Activated T-helper 1 cell treated with Interleukin-2 at 50 U/mL for 16 hours (primary cell): ENCODE measurements at regions not wholly inside any gene's neighbourhood (a gene's known extent, or its start where the extent isn't known, plus 50 kb on each side); places are given as distances from the start of the nearest gene placed in this dataset.

Source experiments
- DNase-seq: peaks from one replicate; pipeline ENCODE4 v3.0.0-alpha.2; 2020; ENCODE audit warnings: low read depth

DNA sequence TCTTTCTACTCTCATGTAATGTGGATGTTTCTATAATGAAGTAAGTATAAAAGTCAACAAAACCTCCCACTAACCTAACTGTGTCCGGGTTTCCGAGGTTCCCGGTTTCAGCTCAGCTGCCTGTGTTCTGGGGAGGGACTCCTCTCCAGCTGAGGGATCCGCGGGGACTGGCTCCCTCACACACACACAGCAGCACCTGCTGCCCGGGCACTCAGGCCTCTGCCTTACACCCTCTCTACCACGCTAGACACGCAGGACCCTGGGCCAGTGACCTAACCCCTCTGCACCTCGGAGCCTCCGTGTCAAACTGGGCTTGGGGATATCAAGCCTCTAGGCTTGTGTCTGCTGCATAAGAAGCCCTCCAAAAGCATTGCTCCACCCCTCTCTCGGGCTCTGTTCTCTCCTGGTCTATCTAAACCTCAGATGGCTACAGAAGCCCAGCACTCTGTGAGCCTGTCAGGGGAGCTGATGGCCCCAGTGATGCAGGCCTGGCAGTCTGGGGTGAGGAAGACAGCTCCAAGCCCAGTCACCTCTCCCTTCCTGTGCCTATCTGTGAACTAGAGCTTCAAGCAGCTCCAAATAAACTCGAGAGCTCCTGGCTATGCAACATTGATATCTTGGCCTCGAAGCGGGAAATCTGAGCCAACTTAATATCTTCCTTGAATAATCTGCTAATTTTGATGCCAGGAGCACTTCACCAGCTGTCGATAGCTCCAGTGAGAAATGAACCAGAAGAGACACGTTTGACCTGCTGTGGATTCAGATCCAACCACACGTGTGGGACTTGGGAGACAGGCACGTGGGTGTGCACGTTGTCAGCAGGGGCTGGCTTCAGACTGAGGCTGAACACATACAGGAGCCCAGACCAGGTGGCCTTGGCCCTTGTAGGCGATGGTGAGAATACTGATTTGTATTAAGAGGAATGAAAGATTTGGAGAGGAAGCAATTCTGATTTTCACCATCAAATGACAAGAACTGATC lies 232.7 kb upstream of the B3GAT1 start:
- no peak for DNase-seq

DNA sequence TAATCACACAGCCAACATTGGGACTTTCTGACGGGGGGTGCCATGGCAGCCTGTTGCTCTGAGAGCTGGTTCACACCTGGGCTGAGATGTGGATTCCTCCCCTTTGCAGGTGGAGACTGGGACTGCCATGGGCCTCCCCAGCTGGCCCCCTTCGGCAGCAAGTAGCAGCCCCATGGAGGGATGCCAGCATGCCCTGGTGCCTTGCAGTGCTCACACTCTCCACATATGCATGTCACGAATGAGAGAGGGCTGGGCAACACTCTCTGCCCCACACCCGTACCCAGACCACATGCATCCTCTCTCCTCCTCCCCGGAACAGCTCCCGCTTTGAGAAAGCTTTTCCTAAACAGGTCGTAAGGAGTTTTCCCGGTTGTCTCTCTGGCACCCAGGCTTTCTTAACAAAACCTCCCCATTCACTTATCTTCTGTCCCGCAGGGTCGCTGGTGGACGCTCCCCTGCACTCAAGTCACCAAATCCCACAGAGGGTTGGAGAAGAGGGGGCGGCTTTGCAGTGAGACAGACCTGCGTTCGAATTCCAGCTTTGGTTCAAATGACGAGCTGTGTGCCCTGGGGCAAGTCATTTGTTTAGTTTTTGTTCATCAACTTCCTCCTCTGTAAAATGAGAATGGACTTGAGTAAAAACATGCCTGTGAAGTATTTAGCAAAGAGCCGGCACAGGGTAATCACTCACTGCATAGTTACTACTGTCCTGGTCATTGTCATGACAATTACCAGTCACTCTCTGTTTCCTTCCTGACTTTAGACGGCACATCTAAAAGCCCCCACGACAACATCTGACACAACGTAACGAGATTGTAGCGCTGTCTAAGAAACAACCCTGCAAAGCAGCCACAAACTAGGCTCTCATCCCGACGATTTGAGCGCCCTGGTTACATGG lies 231.3 kb upstream of the B3GAT1 start:
- no peak for DNase-seq

DNA sequence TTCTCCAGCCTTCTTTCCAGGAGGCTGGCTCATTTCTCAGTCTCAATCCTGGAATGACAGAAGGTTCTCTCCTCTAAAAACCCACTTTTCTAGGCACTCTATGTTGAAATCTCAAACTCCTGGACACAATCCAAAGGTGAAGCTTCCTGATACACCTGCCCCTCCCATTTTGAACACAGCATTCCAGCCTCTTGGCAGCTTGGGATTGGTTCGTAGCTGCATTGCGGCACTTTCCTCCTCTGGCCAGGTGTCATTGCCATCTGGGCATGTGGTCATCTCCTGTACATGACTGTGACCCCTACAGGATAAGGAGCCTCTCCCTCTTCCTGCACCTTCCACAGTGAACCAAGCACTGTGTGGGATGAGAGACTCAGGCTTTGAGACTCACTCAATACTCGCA lies 230.2 kb upstream of the B3GAT1 start:
- DNase-seq = no peak

DNA sequence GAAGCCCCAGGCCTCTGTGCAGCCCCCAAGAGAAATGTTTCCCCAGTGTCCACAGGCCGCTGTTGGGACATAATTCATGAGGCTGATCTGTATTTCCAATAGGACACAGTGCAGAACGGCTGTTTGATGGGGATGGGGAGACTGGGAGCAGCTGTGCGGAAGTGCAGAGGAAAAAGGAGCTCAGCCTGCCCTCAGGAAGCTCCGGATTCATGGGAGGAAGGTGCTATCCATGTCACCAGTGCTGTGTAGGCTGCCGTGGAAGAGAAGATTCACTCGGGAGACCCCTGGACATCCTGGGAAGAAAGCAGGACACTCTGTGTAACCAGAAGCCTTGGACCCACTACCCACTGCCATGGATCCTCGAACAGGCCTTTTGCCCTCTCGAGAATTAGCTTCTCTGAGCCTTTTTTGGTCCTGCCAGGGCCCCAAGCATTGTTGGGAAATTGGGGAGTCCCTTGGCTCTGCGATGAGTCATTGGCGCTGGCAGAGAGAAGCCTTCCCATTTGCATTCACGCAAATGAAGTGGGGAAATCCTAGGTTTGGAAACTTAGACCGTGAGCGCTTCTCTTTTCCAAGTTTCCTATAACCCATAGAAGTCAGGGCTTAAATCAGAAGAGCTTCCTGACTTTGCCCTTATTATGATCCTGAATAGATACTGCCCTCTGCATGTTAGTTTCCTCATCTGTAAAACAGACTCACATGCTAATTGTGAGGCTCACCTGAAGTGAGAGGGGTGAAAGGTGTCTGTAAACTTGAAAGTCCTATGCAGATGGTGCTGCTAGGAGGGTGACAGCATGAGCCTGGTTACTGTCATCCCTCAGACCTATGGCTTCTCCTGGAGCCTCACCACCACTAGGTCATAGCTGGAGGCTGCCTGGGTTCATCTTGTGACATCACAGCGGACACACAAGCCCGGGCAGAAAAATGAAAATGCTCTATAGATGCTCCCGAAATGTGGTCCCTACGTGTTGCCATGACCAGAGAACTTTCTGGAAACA lies 229.2 kb upstream of the B3GAT1 start:
- DNase-seq = no peak

DNA sequence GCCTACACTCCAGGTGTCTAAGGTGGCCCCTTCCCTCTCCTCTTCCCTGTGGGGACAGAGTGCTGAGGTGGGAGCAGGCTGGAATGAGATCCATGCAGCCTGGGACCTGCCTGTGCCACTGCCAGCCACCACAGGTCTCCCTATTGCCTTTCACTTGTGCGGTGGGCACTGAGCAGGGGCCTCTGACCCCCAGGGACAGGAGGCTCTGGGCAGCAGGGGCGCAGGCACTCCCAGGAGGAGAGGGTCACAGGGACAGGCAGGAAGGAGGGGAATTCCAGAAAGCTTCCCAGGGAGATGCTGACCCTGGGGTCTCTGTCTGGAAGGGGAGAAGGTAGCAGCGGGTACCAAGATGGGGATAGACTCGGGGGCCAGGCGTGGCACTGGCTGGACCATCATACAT lies 228.5 kb upstream of the B3GAT1 start:
- DNase-seq = no peak

DNA sequence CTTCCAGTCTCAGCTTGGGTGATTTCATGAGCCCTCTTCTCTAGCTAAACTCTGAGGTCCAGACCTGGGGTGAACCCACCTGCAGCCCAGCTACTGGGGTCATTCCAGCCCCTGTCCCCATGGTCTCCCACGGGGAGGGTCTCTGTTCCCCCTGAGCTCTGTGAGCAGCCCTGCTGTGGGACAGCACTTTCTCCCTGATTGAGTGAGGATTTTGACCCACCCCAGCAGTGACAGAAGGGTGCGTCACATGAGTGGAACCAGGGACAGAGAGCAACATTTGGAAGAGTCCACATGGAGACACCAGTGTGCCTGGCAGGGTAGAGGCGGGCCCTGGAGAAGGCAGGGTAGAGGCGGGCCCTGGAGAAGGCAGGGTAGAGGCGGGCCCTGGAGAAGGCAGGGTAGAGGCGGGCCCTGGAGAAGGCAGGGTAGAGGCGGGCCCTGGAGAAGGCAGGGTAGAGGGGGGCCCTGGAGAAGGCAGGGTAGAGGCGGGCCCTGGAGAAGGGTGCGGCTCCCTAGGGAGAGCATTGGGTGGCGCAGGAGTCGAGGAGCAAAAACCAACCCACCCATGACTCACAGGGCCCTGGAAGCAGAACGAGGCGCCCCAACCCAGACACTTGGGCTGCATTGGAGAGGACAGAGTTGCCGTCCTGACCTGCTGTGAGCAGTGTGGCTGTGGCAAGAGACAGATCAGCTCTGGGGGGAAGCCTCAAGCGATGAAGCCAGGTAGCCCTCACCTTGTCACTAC lies 227.7 kb upstream of the B3GAT1 start:
- DNase-seq = no peak

DNA sequence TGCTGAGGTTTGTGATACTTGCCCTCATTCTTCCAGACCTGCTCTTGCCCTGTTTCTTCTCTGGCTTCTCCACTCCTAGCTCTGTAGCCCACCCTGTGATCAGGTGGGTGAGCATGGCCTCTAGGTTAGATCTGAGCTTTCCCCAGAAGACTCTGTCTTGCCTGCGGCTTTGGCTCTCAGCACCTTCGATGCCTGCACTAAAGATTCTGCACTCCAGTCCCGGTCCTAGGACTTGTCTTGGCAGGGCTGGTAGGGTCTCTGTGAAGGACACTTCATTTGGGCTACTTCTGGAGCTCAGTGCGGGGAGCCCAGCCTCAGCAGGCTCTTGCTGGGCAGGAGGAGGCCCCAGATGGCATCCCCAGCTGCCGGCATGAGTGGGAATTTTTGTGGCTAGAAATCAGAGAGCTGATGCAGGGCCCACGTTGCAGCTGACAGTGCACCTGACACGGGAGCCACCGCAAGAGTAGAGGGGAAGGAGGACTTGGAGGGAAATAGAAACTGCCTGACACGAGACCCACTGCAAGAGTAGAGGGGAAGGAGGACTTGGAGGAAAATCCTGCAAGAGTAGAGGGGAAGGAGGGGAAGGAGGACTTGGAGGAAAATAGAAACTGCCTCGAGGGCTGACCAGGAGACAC lies 226.9 kb upstream of the B3GAT1 start:
- DNase-seq = no peak

DNA sequence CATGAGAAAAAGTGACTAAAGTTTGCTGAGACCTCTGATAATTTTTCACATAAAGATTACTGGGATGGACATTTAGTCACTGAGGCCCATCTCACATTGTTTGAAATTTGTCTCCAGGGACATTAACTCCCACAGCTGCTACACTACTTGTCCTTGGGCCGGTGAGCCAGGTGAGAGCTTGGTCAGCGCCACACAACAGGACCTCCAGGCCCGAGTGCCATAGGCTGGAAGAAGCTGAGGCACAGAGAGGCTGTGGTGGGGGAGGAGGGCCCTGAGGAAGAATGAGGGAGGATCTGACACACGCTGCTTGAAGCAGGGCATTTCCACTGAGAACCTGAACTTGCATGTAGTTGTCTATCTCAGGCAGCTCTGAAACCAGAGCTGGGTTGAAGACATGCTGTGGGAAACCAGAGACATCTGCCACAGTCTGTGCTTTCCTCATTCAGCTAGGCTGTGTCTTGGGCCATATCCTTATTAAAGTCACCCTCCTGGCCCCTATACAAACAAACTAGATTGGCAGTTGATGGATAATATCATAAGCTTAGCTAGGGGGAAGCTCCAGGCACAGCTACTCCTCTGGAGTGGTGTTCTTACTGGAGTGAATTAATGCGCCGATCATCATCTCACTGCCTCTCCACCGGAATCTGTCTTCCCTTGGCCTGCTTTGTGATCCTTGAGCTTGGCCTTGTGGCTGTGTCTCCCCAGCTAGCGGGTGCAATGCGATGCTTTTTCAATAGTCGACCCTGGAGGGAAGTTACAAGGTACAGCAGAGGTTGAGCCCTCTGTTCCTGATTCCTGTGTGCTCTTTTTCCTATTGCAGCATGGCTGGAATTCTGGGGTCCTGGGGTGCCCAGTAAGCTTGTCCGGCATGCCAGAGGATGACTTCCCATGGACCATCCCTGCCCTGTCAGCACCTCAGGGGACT lies 225.3 kb upstream of the B3GAT1 start:
- DNase-seq = no peak

DNA sequence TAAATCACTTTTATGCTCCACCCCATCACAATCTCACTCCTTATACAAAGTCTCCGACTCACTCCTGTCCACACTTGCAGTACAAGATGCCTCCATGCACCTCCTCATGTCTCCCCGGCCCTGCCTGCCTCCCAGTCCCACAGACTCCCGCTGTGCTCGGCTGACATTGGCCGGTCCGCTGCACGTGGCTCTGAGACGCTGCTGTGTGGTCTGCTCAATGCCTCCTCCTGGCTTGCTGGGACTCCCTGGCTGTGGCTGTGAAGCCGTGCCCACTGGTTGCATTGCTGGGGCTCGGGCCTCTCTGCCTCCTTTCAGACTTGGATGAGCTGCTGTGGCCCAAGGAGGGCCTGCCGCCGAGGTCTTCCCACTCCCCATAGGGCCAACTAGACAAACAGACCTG lies 224.0 kb upstream of the B3GAT1 start:
- no peak for DNase-seq

DNA sequence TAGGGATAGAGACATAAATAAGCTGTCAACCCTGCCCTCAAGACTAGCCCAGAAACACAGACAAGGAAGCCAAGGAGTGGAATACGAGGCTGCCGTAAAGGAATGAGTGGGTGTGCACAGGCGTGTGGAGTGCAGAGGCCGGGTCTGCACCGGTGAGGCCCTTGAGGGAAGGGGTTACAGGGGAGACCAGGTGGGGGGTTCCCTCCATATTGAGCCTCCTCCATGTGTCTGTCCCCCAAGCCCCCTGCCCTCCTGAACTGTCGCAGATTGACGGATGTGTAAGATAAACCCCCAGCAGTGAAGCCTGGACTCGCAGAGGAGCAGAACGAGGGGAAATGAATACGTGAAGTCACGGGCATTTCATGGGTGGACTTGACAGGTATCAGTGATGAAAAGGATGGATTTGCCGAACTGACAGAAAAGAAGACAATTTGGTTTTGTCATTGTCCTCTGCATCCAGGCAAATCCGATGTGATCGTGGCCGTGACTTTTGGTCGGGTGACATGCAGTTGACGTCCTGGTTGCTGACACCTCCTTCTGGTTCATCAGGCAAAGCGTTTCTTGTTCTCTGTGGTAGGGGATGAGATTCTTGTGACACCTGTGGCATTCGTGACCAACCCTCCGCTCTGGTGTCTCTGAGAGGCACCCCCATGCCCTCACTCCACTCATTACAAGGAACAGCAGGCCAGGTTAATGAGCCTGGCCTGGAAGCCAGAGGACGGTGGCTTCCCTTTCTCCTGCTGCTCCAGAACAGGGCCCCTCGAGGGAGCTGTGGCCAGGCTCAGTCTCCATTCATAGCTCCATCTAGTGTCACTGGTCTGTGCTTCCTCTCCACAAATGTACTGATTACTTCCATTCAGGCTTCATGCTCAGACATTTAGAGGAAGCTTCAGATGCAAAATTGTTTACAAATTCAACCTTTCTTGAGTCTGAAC lies 223.1 kb upstream of the B3GAT1 start:
- DNase-seq = no peak

DNA sequence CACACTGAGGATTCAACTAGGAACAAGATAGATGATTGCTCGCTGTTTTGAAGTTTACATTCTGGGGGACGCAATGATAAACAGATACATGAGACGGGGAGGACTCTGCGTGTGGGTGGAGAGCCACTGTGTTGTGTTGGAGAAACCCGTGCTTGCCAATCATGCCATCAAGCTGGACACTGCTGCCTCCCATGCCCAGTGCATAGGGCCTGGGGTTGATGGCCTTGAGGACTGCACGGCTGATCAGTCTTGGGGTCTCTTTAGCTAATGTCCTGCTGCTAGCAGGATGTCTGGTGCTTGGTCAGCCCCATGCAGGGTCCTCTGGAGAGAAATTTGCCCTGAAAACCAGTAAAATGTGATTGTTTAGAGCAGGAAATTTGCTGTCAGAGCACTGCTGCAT lies 221.2 kb upstream of the B3GAT1 start:
- DNase-seq = no peak

DNA sequence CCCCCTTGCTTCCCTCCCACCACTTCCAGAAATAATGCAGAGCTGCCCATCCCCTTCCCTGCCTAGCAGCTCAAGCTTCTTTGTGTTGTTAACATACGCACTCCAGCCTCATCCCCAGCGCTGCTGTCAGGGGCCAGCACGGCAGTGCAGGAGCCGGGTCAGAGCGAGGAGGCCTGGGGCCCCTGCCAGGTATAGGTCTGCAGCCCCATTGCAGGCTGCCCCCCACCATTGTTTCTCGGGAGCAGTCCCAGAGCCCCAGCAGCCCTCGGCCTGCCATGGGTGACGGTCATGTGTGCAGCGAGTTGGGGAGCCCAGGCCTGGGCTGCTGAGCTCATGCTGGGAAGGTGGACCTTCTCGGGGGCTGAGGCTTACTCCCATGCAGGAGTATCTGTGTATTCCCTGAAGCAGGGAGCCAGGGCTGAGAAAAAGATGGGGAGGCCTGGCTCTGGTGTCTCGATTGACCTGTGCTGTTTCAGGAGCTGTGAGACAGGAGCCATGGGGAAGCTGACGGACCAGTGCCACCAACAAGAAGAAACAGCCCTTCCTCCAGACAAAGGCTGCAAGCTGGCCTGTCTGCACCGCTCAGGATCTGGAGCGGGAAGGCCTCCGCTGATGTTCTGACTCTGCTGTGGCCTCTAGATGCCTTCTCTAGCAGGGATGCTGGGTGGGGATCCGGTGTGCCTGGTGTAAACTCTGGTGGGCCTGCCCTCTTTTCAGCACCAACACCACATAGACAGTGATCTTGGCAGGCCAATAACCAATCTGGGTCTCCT lies 220.5 kb upstream of the B3GAT1 start:
- no peak for DNase-seq

DNA sequence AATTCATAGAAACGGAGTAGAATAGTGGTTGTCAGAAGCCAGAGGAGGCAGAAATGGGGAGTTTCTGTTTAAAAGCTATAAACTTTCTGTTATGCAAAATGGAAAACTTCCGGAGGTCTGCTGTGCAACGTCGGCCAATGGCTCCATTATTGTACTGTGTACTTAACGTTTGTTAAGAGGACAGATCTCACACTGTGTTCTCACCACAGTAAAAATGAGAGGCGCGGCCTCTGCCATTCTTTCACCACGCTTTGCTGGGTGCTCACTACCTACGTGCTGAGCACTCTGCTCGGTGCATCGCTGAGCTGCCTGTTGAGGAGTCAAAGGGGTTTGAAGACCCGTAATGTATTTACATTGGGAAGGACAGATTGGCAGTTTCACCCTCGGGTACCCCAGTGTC lies 218.8 kb upstream of the B3GAT1 start:
- DNase-seq = no peak

DNA sequence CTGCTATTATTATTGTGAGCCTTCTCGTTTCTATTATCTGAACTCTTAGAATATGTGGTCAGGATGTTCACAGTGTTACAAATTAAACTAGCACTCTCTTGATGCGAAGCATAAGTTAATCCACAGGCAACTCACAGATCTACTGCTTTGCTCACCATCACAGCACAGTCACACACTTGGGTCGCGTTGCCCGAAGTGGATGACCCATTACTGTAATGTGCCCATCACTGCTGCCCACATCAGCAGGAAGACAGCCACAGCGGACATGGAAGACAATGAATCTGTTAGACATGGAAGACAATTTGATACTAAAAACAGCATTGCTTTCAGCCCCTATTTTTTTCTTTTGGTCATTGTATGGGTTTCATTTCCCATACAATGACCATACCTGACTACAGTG lies 216.4 kb upstream of the B3GAT1 start:
- no peak for DNase-seq

DNA sequence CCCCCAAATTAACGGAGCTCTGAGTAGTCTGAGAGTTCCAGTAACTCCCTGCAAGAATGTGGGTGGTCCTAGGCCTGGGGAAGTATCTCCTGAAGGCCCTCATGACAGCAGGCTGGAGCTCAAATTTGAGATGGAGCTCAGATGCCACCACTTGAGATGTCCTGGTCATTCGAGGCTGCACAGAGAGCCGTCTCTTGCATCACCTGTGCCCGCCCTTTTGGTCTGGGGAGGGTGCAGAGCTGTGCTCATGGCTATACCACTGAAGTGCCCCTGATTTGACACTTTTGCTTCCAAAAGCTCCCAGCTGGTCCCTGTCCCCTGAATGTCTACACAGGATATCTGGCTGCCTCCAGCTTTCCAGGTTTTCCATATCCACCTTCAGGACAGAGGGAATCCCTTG lies 214.0 kb upstream of the B3GAT1 start:
- no peak for DNase-seq

DNA sequence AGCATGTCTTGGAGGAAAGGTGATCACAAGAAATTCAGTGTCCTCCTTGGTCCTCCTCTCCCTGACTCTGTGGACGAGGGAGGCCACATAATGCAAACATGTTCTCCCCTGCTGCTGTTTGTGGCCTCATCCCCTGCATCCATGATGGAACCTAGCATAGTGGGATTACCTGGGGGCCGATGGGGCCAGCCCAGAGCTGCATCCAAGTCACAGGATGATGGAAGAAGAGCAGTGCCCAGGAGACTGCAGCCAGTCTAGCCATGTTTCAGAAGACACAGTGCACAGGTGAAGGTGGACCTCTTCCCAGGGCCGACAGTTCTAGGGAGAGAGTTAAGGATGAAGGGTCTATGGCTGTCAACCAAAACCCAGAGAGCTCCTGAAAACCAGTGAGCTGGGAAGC lies 213.6 kb upstream of the B3GAT1 start:
- DNase-seq = no peak

DNA sequence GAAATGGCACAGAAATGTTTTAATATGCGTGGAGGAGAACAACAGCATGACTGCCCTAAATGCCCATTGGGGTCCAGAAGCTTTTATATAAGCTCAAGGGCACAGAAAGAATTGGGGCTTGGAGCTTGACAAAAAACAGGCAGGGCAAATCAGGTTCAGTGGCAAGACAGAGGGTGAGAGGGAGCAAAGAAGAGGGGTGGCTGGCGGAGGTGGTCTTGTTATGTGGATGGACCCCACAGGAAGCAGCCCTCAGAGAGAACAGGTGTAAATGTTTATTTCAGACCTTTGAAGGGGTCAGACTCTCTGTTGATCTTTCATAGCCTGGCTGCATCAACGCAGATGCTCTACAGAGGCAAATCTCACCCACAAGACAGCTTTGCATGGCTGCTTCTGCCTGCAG lies 213.1 kb upstream of the B3GAT1 start:
- no peak for DNase-seq
